Smooth muscle cell (in vitro differentiated cells): ENCODE measurements at regions not wholly inside any gene's neighbourhood (a gene's known extent, or its start where the extent isn't known, plus 50 kb on each side); places are given as distances from the start of the nearest gene placed in this dataset.

ENCODE experiments used
- DNase-seq: peaks from one replicate; lab custom pipeline; 2025; ENCODE audit not compliant: unreplicated experiment; lab: John Stamatoyannopoulos, UW
- H2AFZ ChIP-seq: fragments of 200-600 bp; sonication (generic); 2 replicates; pipeline ENCODE4 v1.6.0; 2016; ENCODE audit warnings: antibody characterized with exemption, low read depth, mild to moderate bottlenecking
- H3F3A ChIP-seq: fragments of 200-600 bp; sonication (generic); 2 replicates; pipeline ENCODE4 v1.6.0; 2017; ENCODE audit warnings: antibody characterized with exemption, low read depth
- H3K27ac ChIP-seq: fragments of 200-600 bp; sonication (generic); 2 replicates; pipeline ENCODE4 v1.5.1; 2016; ENCODE audit warnings: low read depth, mild to moderate bottlenecking
- H3K27me3 ChIP-seq: fragments of 200-600 bp; sonication (generic); 2 replicates; pipeline ENCODE4 v1.6.1; 2016; ENCODE audit warnings: low read depth, mild to moderate bottlenecking
- H3K36me3 ChIP-seq: fragments of 200-600 bp; sonication (generic); 2 replicates; pipeline ENCODE4 v1.5.1; 2016; ENCODE audit warnings: low read depth
- H3K4me1 ChIP-seq: fragments of 200-600 bp; sonication (generic); 2 replicates; pipeline ENCODE4 v1.5.1; 2016; ENCODE audit warnings: low read depth
- H3K4me2 ChIP-seq: fragments of 200-600 bp; sonication (generic); 2 replicates; pipeline ENCODE4 v1.6.0; 2016; ENCODE audit warnings: mild to moderate bottlenecking
- H3K4me3 ChIP-seq: fragments of 200-600 bp; sonication (generic); 2 replicates; pipeline ENCODE4 v1.5.1; 2016; ENCODE audit warnings: mild to moderate bottlenecking
- H3K79me2 ChIP-seq: fragments of 200-600 bp; sonication (generic); 2 replicates; pipeline ENCODE4 v1.6.0; 2016; ENCODE audit warnings: low read depth, mild to moderate bottlenecking
- H3K9ac ChIP-seq: fragments of 200-600 bp; sonication (generic); 2 replicates; pipeline ENCODE4 v1.6.0; 2016; ENCODE audit warnings: low read depth
- H3K9me3 ChIP-seq: fragments of 200-600 bp; sonication (generic); replicated peaks from 2 replicates; pipeline ENCODE4 v1.5.1; 2016; ENCODE audit warnings: low read depth
- H4K20me1 ChIP-seq: fragments of 200-600 bp; sonication (generic); 2 replicates; pipeline ENCODE4 v1.6.0; 2016; ENCODE audit warnings: low read depth
- WGBS: methylation state at CpG from one replicate; pipeline ENCODE4 v1.1.7; 2016; ENCODE audit warnings: low lambda C conversion rate; 5-methylcytosine and 5-hydroxymethylcytosine counted together
- TF ChIP-seq, protein P1 (sequence below): fragments of 200-600 bp; sonication (generic); IDR thresholded peaks from 2 replicates; pipeline ENCODE4 v1.5.1; 2017; ENCODE audit warnings: borderline replicate concordance, mild to moderate bottlenecking, antibody characterized with exemption; ENCODE audit not compliant: insufficient read depth, poor library complexity, severe bottlenecking

DNA sequence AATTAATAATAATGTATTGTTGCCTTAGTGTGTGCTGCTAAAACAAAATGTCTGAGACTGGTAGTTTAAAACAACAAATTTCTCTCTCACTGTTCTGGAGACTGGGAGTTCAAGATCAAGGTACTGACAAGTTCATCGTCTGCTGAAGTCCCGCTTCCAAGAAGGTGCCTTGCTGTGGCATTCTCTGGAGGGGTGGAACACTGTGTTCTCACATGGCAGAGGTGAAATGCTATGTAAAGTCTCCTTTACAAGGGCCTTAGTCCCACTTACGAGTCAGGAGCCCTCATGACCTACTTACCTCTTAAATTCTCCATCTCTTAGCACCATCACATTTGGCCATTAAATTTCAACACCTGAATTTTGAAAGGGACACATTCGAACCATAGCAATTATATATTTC is 299.2 kb upstream of the RBMS1 start:
- 66% methylated on average over 4 of the region's 4 CpGs for WGBS

DNA sequence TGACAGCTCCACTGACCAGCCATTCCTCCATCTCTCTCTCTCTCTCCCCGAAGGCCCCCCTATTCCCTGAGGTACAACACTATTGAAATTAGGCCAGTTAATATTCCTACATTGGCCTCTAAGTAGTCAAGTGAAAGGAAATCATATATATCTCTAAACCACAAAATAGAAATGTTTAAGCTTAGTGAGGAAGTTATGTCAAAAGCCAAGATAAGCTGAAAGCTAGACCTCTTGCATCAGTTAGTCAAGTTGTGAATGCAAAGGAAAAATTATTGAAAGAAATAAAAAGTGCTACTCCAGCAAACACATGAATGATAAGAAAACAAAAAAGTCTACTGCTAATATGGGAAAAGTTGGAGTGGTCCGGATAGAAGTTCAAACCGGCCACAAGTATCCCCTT is 301.3 kb upstream of the RBMS1 start:
- Histone ChIP-seq H3K27me3 (no peaks in the 10 kb centered on the region), H3K4me2 (peak overlapping the region; percentile 39), H3K9ac (no peak overlapping the region), H3K9me3 (no peaks in the 10 kb centered on the region), H2AFZ (no peak overlapping the region), H3K36me3 (no peaks in the 10 kb centered on the region), H3F3A (no peaks in the 10 kb centered on the region), H3K27ac (no peak overlapping the region), H4K20me1 (no peaks in the 10 kb centered on the region), H3K4me1 (no peaks in the 10 kb centered on the region), H3K4me3 (no peak overlapping the region), H3K79me2 (no peaks in the 10 kb centered on the region)
- no peak for DNase-seq
- TF ChIP-seq, protein P1, sequence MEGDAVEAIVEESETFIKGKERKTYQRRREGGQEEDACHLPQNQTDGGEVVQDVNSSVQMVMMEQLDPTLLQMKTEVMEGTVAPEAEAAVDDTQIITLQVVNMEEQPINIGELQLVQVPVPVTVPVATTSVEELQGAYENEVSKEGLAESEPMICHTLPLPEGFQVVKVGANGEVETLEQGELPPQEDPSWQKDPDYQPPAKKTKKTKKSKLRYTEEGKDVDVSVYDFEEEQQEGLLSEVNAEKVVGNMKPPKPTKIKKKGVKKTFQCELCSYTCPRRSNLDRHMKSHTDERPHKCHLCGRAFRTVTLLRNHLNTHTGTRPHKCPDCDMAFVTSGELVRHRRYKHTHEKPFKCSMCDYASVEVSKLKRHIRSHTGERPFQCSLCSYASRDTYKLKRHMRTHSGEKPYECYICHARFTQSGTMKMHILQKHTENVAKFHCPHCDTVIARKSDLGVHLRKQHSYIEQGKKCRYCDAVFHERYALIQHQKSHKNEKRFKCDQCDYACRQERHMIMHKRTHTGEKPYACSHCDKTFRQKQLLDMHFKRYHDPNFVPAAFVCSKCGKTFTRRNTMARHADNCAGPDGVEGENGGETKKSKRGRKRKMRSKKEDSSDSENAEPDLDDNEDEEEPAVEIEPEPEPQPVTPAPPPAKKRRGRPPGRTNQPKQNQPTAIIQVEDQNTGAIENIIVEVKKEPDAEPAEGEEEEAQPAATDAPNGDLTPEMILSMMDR, result no peak
- 72% methylated on average over 3 of the region's 3 CpGs for WGBS

More for the DNA sequence above, 299.2 kb upstream of the RBMS1 start:
- Histone ChIP-seq H2AFZ (no peak overlapping the region), H3F3A (no peaks in the 10 kb centered on the region), H3K27me3 (no peaks in the 10 kb centered on the region), H3K79me2 (no peaks in the 10 kb centered on the region), H3K9ac (no peak overlapping the region), H3K27ac (no peak overlapping the region), H3K4me2 (no peak overlapping the region), H3K4me3 (no peak overlapping the region), H3K36me3 (no peaks in the 10 kb centered on the region), H3K9me3 (no peaks in the 10 kb centered on the region), H3K4me1 (no peaks in the 10 kb centered on the region), H4K20me1 (no peaks in the 10 kb centered on the region)
- TF ChIP-seq, protein P1, result no peak
- DNase-seq, result no peak

DNA sequence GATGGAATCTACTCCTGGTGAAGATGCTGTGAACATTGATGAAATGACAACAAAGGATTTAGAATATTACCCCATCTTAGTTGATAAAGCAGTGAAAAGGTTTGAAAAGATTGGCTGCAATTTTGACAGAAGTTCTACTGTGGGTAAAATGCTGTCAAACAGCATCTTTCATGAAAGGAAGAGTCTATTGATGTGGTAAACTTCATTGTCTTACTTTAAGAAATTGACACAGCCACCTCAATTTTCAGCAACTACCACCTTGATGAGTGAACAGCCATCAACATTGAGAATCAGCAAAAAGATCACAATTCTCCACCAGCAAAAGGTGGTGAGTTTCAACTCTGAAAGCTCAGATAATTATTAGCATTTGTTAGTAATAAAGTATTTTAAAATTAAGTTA is 310.3 kb upstream of the RBMS1 start:
- DNase-seq, result no peak
- Histone ChIP-seq H3K36me3 (no peaks in the 10 kb centered on the region), H3K27ac (no peak overlapping the region), H3K9me3 (no peaks in the 10 kb centered on the region), H3K4me3 (no peak overlapping the region), H3K4me2 (no peak overlapping the region), H3K27me3 (no peaks in the 10 kb centered on the region), H3K79me2 (no peaks in the 10 kb centered on the region), H4K20me1 (no peaks in the 10 kb centered on the region), H3F3A (no peaks in the 10 kb centered on the region), H3K9ac (no peak overlapping the region), H2AFZ (no peak overlapping the region), H3K4me1 (no peaks in the 10 kb centered on the region)
- TF ChIP-seq, protein P1, result no peak

DNA sequence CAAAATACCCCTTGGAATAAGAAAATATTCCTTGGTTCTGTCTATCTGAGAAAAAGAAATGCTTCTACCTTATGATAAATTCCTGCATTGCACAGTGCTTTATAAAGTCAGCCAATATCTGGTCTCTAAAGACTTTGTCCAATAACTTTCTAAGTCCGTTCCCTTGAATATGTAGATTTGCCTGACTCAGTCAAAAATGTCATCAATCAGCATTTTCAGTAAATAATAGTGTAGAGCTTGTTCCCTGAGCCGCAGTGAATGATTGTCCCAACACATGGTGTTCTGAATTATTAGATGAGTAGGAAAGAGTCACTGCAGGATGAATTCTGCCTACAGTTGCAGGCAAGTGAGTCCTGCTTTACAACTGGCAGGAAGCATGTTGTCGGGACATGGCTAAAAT is 316.8 kb upstream of the RBMS1 start:
- Histone ChIP-seq H3K9ac (no peak overlapping the region), H3K27ac (no peak overlapping the region), H3K4me2 (no peak overlapping the region), H3K36me3 (no peaks in the 10 kb centered on the region), H4K20me1 (no peaks in the 10 kb centered on the region), H3F3A (no peaks in the 10 kb centered on the region), H3K4me1 (no peaks in the 10 kb centered on the region), H3K9me3 (no peaks in the 10 kb centered on the region), H3K4me3 (no peak overlapping the region), H3K79me2 (no peaks in the 10 kb centered on the region), H2AFZ (no peak overlapping the region), H3K27me3 (no peaks in the 10 kb centered on the region)
- TF ChIP-seq, protein P1, result no peak
- 94% methylated on average over 3 of the region's 3 CpGs for WGBS
- no peak for DNase-seq
